ENCODE measurements at regions not wholly inside any gene's neighbourhood (a gene's known extent, or its start where the extent isn't known, plus 50 kb on each side); places are given as distances from the start of the nearest gene placed in this dataset.
A peak's percentile ranks its signal among the peaks of the same experiment; 100 is the strongest.

GRCh38 chr12:90741611-90742010 is 213.4 kb downstream of the CCER1 start:
- TF ChIP-seq CTCF (IDR thresholded peaks at IDR 0.05; ENCODE audit: insufficient read depth, low read depth, low read length), result no peak
- ChIA-PET CTCF (interaction anchor here (0.6 kb wide), 1 partner anchor 126 kb away, joined by 3 read pairs; no protein-coding TSS in a partner anchor), POLR2A (no interaction called here)
- no peak for DNase-seq (ENCODE audit: low read depth)
- Histone ChIP-seq H3K36me3 (ENCODE audit: control insufficient read depth, insufficient read depth, low read length) (no peaks in the 10 kb centered on the region), H3K4me3 (ENCODE audit: low read depth, low read length) (no peak overlapping the region), H3K27me3 (ENCODE audit: control insufficient read depth, insufficient read depth, low read length) (no peaks in the 10 kb centered on the region)

- no peak for TF ChIP-seq CTCF (IDR thresholded peaks at IDR 0.05; ENCODE audit: insufficient read depth, low read depth, low read length)
- CTCF ChIA-PET, result no interaction called here
- no peaks in the 10 kb centered on the region for H3K36me3 ChIP-seq (ENCODE audit: control insufficient read depth, insufficient read depth, low read length)
- DNase-seq (ENCODE audit: low read depth), result peak; percentile 17
- H3K27me3 ChIP-seq (ENCODE audit: control insufficient read depth, insufficient read depth, low read length), result no peaks in the 10 kb centered on the region
- no peak overlapping the region for H3K4me3 ChIP-seq (ENCODE audit: low read depth, low read length)
- POLR2A ChIA-PET, result no interaction called here
These were observed 225.2 kb downstream of the CCER1 start for GRCh38 chr12:90729736-90730135.

- no peak for DNase-seq (ENCODE audit: low read depth)
- CTCF ChIA-PET, result no interaction called here
- TF ChIP-seq CTCF (IDR thresholded peaks at IDR 0.05; ENCODE audit: insufficient read depth, low read depth, low read length), result no peak
These were observed 242.3 kb downstream of the CCER1 start for GRCh38 chr12:90712671-90713070.

GRCh38 chr12:90710711-90711110 is 244.3 kb downstream of the CCER1 start:
- no peak for DNase-seq (ENCODE audit: low read depth)
- CTCF ChIA-PET, result no interaction called here
- TF ChIP-seq CTCF (IDR thresholded peaks at IDR 0.05; ENCODE audit: insufficient read depth, low read depth, low read length), result no peak
- H3K4me3 ChIP-seq (ENCODE audit: low read depth, low read length), result no peak overlapping the region
- no peaks in the 10 kb centered on the region for H3K27me3 ChIP-seq (ENCODE audit: control insufficient read depth, insufficient read depth, low read length)
- POLR2A ChIA-PET, result no interaction called here
- no peaks in the 10 kb centered on the region for H3K36me3 ChIP-seq (ENCODE audit: control insufficient read depth, insufficient read depth, low read length)

More at GRCh38 chr12:90712671-90713070, 242.3 kb downstream of the CCER1 start:
- POLR2A ChIA-PET, result no interaction called here
- Histone ChIP-seq H3K36me3 (ENCODE audit: control insufficient read depth, insufficient read depth, low read length) (no peaks in the 10 kb centered on the region), H3K27me3 (ENCODE audit: control insufficient read depth, insufficient read depth, low read length) (no peaks in the 10 kb centered on the region), H3K4me3 (ENCODE audit: low read depth, low read length) (no peak overlapping the region)

GRCh38 chr12:90706036-90706435 is 248.9 kb downstream of the CCER1 start:
- no peak overlapping the region for H3K4me3 ChIP-seq (ENCODE audit: low read depth, low read length)
- POLR2A ChIA-PET, result no interaction called here
- no peaks in the 10 kb centered on the region for H3K27me3 ChIP-seq (ENCODE audit: control insufficient read depth, insufficient read depth, low read length)
- CTCF ChIA-PET, result no interaction called here
- no peaks in the 10 kb centered on the region for H3K36me3 ChIP-seq (ENCODE audit: control insufficient read depth, insufficient read depth, low read length)
- TF ChIP-seq CTCF (IDR thresholded peaks at IDR 0.05; ENCODE audit: insufficient read depth, low read depth, low read length), result no peak
- no peak for DNase-seq (ENCODE audit: low read depth)

Data from BJ (cell line).